NCI-H2171 treated with DMSO at 0.1 percent for 48 hours (cell line): ENCODE measurements at regions not wholly inside any gene's neighbourhood (a gene's known extent, or its start where the extent isn't known, plus 50 kb on each side); places are given as distances from the start of the nearest gene placed in this dataset.

Experiments
- DNase-seq: peaks from one replicate; lab custom pipeline; 2025; lab: John Stamatoyannopoulos, UW

DNA sequence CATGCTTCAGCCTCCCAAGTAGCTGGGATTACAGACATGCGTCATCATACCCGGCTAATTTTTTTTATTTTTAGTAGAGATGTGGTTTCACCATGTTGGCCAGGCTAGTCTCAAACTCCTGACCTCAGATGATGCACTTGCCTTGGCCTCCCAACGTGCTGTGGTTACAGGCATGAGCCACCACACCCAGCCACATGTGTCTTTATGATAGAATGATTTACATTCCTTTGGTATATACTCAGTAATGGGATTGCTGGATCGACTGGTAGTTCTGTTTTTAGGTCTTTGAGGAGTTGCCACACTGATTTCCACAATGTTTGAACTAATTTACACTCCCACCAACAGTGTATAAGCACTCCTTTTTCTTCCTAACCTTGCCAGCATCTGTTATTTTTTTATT, 276.2 kb downstream of the METTL15 start:
- DNase-seq = no peak

DNA sequence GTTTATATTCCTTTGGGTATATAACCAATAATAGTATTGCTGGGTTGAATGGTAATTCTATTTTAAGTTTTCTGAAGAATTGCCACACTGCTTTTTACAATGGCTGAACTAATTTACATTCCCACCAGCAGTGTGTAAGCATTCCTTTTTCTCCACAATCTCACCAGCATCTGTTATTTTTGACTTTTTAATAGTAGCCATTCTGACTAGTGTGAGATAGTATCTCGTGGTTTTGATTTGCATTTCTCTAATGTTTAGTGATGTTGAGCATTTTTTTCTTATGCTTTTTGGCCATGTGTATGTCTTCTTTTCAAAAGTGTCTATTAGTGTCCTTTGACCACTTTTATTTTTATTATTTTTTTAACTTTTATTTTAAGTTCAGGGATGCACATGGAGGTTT, 275.3 kb downstream of the METTL15 start:
- DNase-seq = no peak
